OCI-LY1 (cell line): ENCODE measurements at regions not wholly inside any gene's neighbourhood (a gene's known extent, or its start where the extent isn't known, plus 50 kb on each side); places are given as distances from the start of the nearest gene placed in this dataset.

ENCODE experiments used
- H2AFZ ChIP-seq: fragments of 200-600 bp; sonication (generic), shearing (Covaris generic); 2 replicates; pipeline ENCODE4 v1.6.0; 2014; ENCODE audit warnings: antibody characterized with exemption, mild to moderate bottlenecking, low read length
- H3F3A ChIP-seq: fragments of 200-600 bp; sonication (generic), shearing (Covaris generic); 2 replicates; pipeline ENCODE4 v1.6.0; 2014; ENCODE audit warnings: mild to moderate bottlenecking, antibody characterized with exemption, low read length, moderate library complexity; ENCODE audit not compliant: insufficient read depth
- H3K27ac ChIP-seq: fragments of 200-600 bp; sonication (generic); 2 replicates; pipeline ENCODE4 v1.5.1; 2014; ENCODE audit warnings: low read length, mixed run types, mild to moderate bottlenecking, low read depth; ENCODE audit not compliant: poor library complexity, severe bottlenecking
- H3K27me3 ChIP-seq: fragments of 200-600 bp; sonication (generic); 2 replicates; pipeline ENCODE4 v1.6.0; 2014; ENCODE audit warnings: antibody characterized with exemption, mild to moderate bottlenecking, low read length, moderate library complexity; ENCODE audit not compliant: insufficient read depth
- H3K36me3 ChIP-seq: fragments of 200-600 bp; sonication (generic); 2 replicates; pipeline ENCODE4 v1.6.1; 2014; ENCODE audit warnings: mild to moderate bottlenecking, antibody characterized with exemption, low read length, moderate library complexity, mixed read lengths; ENCODE audit not compliant: insufficient read depth
- H3K4me1 ChIP-seq: fragments of 200-600 bp; sonication (generic); 2 replicates; pipeline ENCODE4 v1.5.1; 2014; ENCODE audit warnings: mild to moderate bottlenecking, low read length, moderate library complexity; ENCODE audit not compliant: insufficient read depth, severe bottlenecking
- H3K4me2 ChIP-seq: fragments of 200-600 bp; sonication (generic), shearing (Covaris generic); 2 replicates; pipeline ENCODE4 v1.6.1; 2014; ENCODE audit warnings: low read length
- H3K4me3 ChIP-seq: fragments of 200-600 bp; sonication (generic); 2 replicates; pipeline ENCODE4 v1.5.1; 2014; ENCODE audit warnings: low read length, low read depth, mild to moderate bottlenecking, mixed read lengths; ENCODE audit not compliant: poor library complexity, severe bottlenecking
- H3K79me2 ChIP-seq: fragments of 200-600 bp; shearing (Covaris generic); 2 replicates; pipeline ENCODE4 v1.6.1; 2016; ENCODE audit warnings: mixed run types, low read length, mixed read lengths; ENCODE audit not compliant: insufficient read depth
- H3K9ac ChIP-seq: fragments of 200-600 bp; sonication (generic), shearing (Covaris generic); 2 replicates; pipeline ENCODE4 v1.6.1; 2014; ENCODE audit warnings: mild to moderate bottlenecking, low read length, mixed read lengths
- H3K9me2 ChIP-seq: fragments of 200-600 bp; sonication (generic), shearing (Covaris generic); 2 replicates; pipeline ENCODE4 v1.6.1; 2014; ENCODE audit warnings: low read depth, mild to moderate bottlenecking, low read length, mixed read lengths
- H3K9me3 ChIP-seq: fragments of 200-600 bp; shearing (Covaris generic); 2 replicates; pipeline ENCODE4 v1.6.1; 2014; ENCODE audit warnings: low read length, mixed read lengths
- H4K20me1 ChIP-seq: fragments of 200-600 bp; sonication (generic), shearing (Covaris generic); 2 replicates; pipeline ENCODE4 v1.6.0; 2016; ENCODE audit warnings: mild to moderate bottlenecking, low read length; ENCODE audit not compliant: insufficient read depth
- CTCF ChIP-seq: fragments of 200-600 bp; sonication (generic), shearing (Covaris generic); IDR thresholded peaks from 2 replicates; pipeline ENCODE4 v1.5.1; 2017; ENCODE audit warnings: mild to moderate bottlenecking, antibody characterized with exemption, low read length, moderate library complexity, mixed read lengths
- EZH2 ChIP-seq: fragments of 200-600 bp; sonication (generic), shearing (Covaris generic); IDR thresholded peaks from 2 replicates; pipeline ENCODE4 v1.8.0; 2017; ENCODE audit warnings: borderline replicate concordance, mixed run types, mild to moderate bottlenecking, antibody characterized with exemption, low read length, moderate library complexity, mixed read lengths

GRCh38 chr5:124652514-124652819, 94.0 kb downstream of the ZNF608 start:
- peak overlapping the region; percentile 67 for H3K9ac ChIP-seq
- H3K27ac ChIP-seq, result peak overlapping the region; percentile 89
- H3K4me3 ChIP-seq, result peak overlapping the region; percentile 63
- H3K27me3 ChIP-seq, result no peaks in the 10 kb centered on the region
- H3K36me3 ChIP-seq, result peaks cover 18% of the 10 kb centered on the region
- H3K9me2 ChIP-seq, result no peaks in the 10 kb centered on the region
- H4K20me1 ChIP-seq, result no peaks in the 10 kb centered on the region
- H3K79me2 ChIP-seq, result peaks cover 32% of the 10 kb centered on the region
- H3F3A ChIP-seq, result peaks cover 9% of the 10 kb centered on the region
- TF ChIP-seq CTCF (no peak), EZH2 (no peak)
- H3K9me3 ChIP-seq, result no peaks in the 10 kb centered on the region
- peaks cover 99% of the 10 kb centered on the region for H3K4me1 ChIP-seq
- peak overlapping the region; percentile 82 for H3K4me2 ChIP-seq
- no peak overlapping the region for H2AFZ ChIP-seq

GRCh38 chr5:124651663-124652513, 94.6 kb downstream of the ZNF608 start:
- Histone ChIP-seq H3K4me1 (peaks cover 99% of the 10 kb centered on the region), H3K9me3 (no peaks in the 10 kb centered on the region), H3K9me2 (no peaks in the 10 kb centered on the region), H3F3A (peaks cover 9% of the 10 kb centered on the region), H3K9ac (peak overlapping the region; percentile 67), H3K27me3 (no peaks in the 10 kb centered on the region), H3K4me3 (peak overlapping the region; percentile 63), H3K4me2 (peak overlapping the region; percentile 82), H3K27ac (peak overlapping the region; percentile 89), H3K36me3 (peaks cover 24% of the 10 kb centered on the region), H4K20me1 (no peaks in the 10 kb centered on the region), H2AFZ (no peak overlapping the region), H3K79me2 (peaks cover 31% of the 10 kb centered on the region)
- TF ChIP-seq EZH2 (no peak), CTCF (no peak)

- Histone ChIP-seq H3K36me3 (peaks cover 30% of the 10 kb centered on the region), H3K4me2 (peak overlapping the region; percentile 82), H3K4me3 (peak overlapping the region; percentile 63), H3K9ac (peak overlapping the region; percentile 67), H3K27ac (peak overlapping the region; percentile 89), H3K79me2 (peaks cover 31% of the 10 kb centered on the region), H3K9me3 (no peaks in the 10 kb centered on the region), H4K20me1 (no peaks in the 10 kb centered on the region), H3K27me3 (no peaks in the 10 kb centered on the region), H2AFZ (no peak overlapping the region), H3F3A (peaks cover 9% of the 10 kb centered on the region), H3K4me1 (peaks cover 99% of the 10 kb centered on the region), H3K9me2 (no peaks in the 10 kb centered on the region)
- no peak for TF ChIP-seq EZH2
- no peak for TF ChIP-seq CTCF
These were observed 95.3 kb downstream of the ZNF608 start for GRCh38 chr5:124650951-124651662.
